Central memory CD8-positive, alpha-beta T cell (primary cell): ENCODE measurements at regions not wholly inside any gene's neighbourhood (a gene's known extent, or its start where the extent isn't known, plus 50 kb on each side); places are given as distances from the start of the nearest gene placed in this dataset.

ENCODE experiments used
- ATAC-seq: fragments of 150-1000 bp; cut with Tn5 transposase; replicated peaks from 2 replicates; pipeline ENCODE4 v1.10.0; 2022; ENCODE audit warnings: mild to moderate bottlenecking, moderate FRiP score, moderate number of reproducible peaks; ENCODE audit not compliant: poor library complexity, severe bottlenecking; ENCODE audit errors: extremely low read depth
- DNase-seq, 2 donors: peaks; one replicate each; pipeline ENCODE4 v3.0.0; 2021; ENCODE audit warnings: low spot score in 2 of 2
- H3K27ac Mint-ChIP-seq: one replicate; pipeline ENCODE4 v1.8.0; 2022; ENCODE audit warnings: low read depth, mild to moderate bottlenecking, moderate library complexity, mixed read lengths
- H3K27me3 Mint-ChIP-seq: one replicate; pipeline ENCODE4 v1.8.0; 2022; ENCODE audit warnings: mixed read lengths
- H3K36me3 Mint-ChIP-seq: one replicate; pipeline ENCODE4 v1.8.0; 2022; ENCODE audit warnings: mild to moderate bottlenecking, moderate library complexity, mixed read lengths; ENCODE audit not compliant: insufficient read depth
- H3K4me1 Mint-ChIP-seq: one replicate; pipeline ENCODE4 v1.8.0; 2022; ENCODE audit warnings: mixed read lengths
- H3K4me3 Mint-ChIP-seq: one replicate; pipeline ENCODE4 v1.8.0; 2022; ENCODE audit warnings: mild to moderate bottlenecking, moderate library complexity, mixed read lengths
- H3K9me3 Mint-ChIP-seq: one replicate; pipeline ENCODE4 v1.8.0; 2022; ENCODE audit warnings: mixed read lengths

- H3K4me1 Mint-ChIP-seq, result no peaks in the 10 kb centered on the region
- DNase-seq (no peak), ATAC-seq (no peak)
- H3K27ac Mint-ChIP-seq, result no peak overlapping the region
- H3K4me3 Mint-ChIP-seq, result no peak overlapping the region
- H3K27me3 Mint-ChIP-seq, result peaks cover 22% of the 10 kb centered on the region
- no peaks in the 10 kb centered on the region for H3K9me3 Mint-ChIP-seq
- no peaks in the 10 kb centered on the region for H3K36me3 Mint-ChIP-seq
Measured at GRCh38 chr11:69419662-69420395, 61.6 kb upstream of the LINC01488 start.

- H3K4me3 Mint-ChIP-seq, result no peak overlapping the region
- H3K9me3 Mint-ChIP-seq, result no peaks in the 10 kb centered on the region
- H3K4me1 Mint-ChIP-seq, result peaks cover 18% of the 10 kb centered on the region
- ATAC-seq (no peak), DNase-seq (no peak)
- H3K27ac Mint-ChIP-seq, result no peak overlapping the region
- peaks cover 2% of the 10 kb centered on the region for H3K36me3 Mint-ChIP-seq
- H3K27me3 Mint-ChIP-seq, result peaks cover 22% of the 10 kb centered on the region
Measured at GRCh38 chr11:69422645-69423044, 58.8 kb upstream of the LINC01488 start.

GRCh38 chr11:69423181-69423580, 58.3 kb upstream of the LINC01488 start:
- Mint-ChIP-seq H3K4me1 (peaks cover 18% of the 10 kb centered on the region), H3K36me3 (peaks cover 2% of the 10 kb centered on the region), H3K27ac (no peak overlapping the region), H3K9me3 (no peaks in the 10 kb centered on the region), H3K4me3 (no peak overlapping the region), H3K27me3 (peaks cover 22% of the 10 kb centered on the region)
- DNase-seq, result no peak
- ATAC-seq, result no peak

- H3K4me3 Mint-ChIP-seq, result no peak overlapping the region
- DNase-seq, result no peak
- peaks cover 22% of the 10 kb centered on the region for H3K27me3 Mint-ChIP-seq
- H3K9me3 Mint-ChIP-seq, result no peaks in the 10 kb centered on the region
- no peak for ATAC-seq
- peaks cover 2% of the 10 kb centered on the region for H3K36me3 Mint-ChIP-seq
- H3K4me1 Mint-ChIP-seq, result peaks cover 18% of the 10 kb centered on the region
- no peak overlapping the region for H3K27ac Mint-ChIP-seq
Measured at GRCh38 chr11:69423611-69424385, 57.7 kb upstream of the LINC01488 start.

- H3K4me3 Mint-ChIP-seq, result no peak overlapping the region
- H3K9me3 Mint-ChIP-seq, result no peaks in the 10 kb centered on the region
- ATAC-seq (no peak), DNase-seq (no peak)
- H3K4me1 Mint-ChIP-seq, result peaks cover 18% of the 10 kb centered on the region
- H3K27me3 Mint-ChIP-seq, result peaks cover 22% of the 10 kb centered on the region
- peaks cover 2% of the 10 kb centered on the region for H3K36me3 Mint-ChIP-seq
- H3K27ac Mint-ChIP-seq, result no peak overlapping the region
Measured at GRCh38 chr11:69424748-69425147, 56.7 kb upstream of the LINC01488 start.

GRCh38 chr11:69425444-69425843, 56.0 kb upstream of the LINC01488 start:
- ATAC-seq, result no peak
- DNase-seq, result no peak
- Mint-ChIP-seq H3K4me1 (peaks cover 18% of the 10 kb centered on the region), H3K36me3 (peaks cover 2% of the 10 kb centered on the region), H3K9me3 (no peaks in the 10 kb centered on the region), H3K4me3 (peak overlapping the region; percentile 39), H3K27ac (peak overlapping the region; percentile 55), H3K27me3 (peaks cover 25% of the 10 kb centered on the region)

- ATAC-seq, result peak; percentile 65
Measured at GRCh38 chr11:69425895-69426544, 55.4 kb upstream of the LINC01488 start.

GRCh38 chr11:69427337-69427736, 54.1 kb upstream of the LINC01488 start:
- peaks cover 34% of the 10 kb centered on the region for H3K27me3 Mint-ChIP-seq
- H3K9me3 Mint-ChIP-seq, result no peaks in the 10 kb centered on the region
- no peak overlapping the region for H3K4me3 Mint-ChIP-seq
- ATAC-seq (no peak), DNase-seq (no peak)
- H3K36me3 Mint-ChIP-seq, result peaks cover 2% of the 10 kb centered on the region
- H3K4me1 Mint-ChIP-seq, result peaks cover 18% of the 10 kb centered on the region
- no peak overlapping the region for H3K27ac Mint-ChIP-seq

More at GRCh38 chr11:69425895-69426544, 55.4 kb upstream of the LINC01488 start:
- H3K4me1 Mint-ChIP-seq, result peaks cover 18% of the 10 kb centered on the region
- no peaks in the 10 kb centered on the region for H3K9me3 Mint-ChIP-seq
- peak overlapping the region; percentile 39 for H3K4me3 Mint-ChIP-seq
- H3K27ac Mint-ChIP-seq, result peak overlapping the region; percentile 55
- no peak for DNase-seq
- H3K36me3 Mint-ChIP-seq, result peaks cover 2% of the 10 kb centered on the region
- H3K27me3 Mint-ChIP-seq, result peaks cover 31% of the 10 kb centered on the region

GRCh38 chr11:69427906-69428880, 53.3 kb upstream of the LINC01488 start:
- DNase-seq (no peak), ATAC-seq (no peak)
- peaks cover 18% of the 10 kb centered on the region for H3K4me1 Mint-ChIP-seq
- peaks cover 2% of the 10 kb centered on the region for H3K36me3 Mint-ChIP-seq
- H3K9me3 Mint-ChIP-seq, result no peaks in the 10 kb centered on the region
- H3K27me3 Mint-ChIP-seq, result peaks cover 33% of the 10 kb centered on the region
- H3K4me3 Mint-ChIP-seq, result no peak overlapping the region
- H3K27ac Mint-ChIP-seq, result no peak overlapping the region

GRCh38 chr11:69429716-69430491, 51.6 kb upstream of the LINC01488 start:
- peaks cover 45% of the 10 kb centered on the region for H3K27me3 Mint-ChIP-seq
- H3K36me3 Mint-ChIP-seq, result peaks cover 2% of the 10 kb centered on the region

GRCh38 chr11:69430566-69430965, 50.9 kb upstream of the LINC01488 start:
- H3K27me3 Mint-ChIP-seq, result peaks cover 49% of the 10 kb centered on the region
- peaks cover 14% of the 10 kb centered on the region for H3K4me1 Mint-ChIP-seq
- ATAC-seq (no peak), DNase-seq (no peak)
- H3K9me3 Mint-ChIP-seq, result no peaks in the 10 kb centered on the region
- peaks cover 2% of the 10 kb centered on the region for H3K36me3 Mint-ChIP-seq
- H3K4me3 Mint-ChIP-seq, result no peak overlapping the region
- no peak overlapping the region for H3K27ac Mint-ChIP-seq

More at GRCh38 chr11:69429716-69430491, 51.6 kb upstream of the LINC01488 start:
- ATAC-seq, result no peak
- H3K9me3 Mint-ChIP-seq, result no peaks in the 10 kb centered on the region
- H3K4me1 Mint-ChIP-seq, result peaks cover 18% of the 10 kb centered on the region
- no peak overlapping the region for H3K27ac Mint-ChIP-seq
- no peak for DNase-seq
- no peak overlapping the region for H3K4me3 Mint-ChIP-seq
